ENCODE measurements at regions not wholly inside any gene's neighbourhood (a gene's known extent, or its start where the extent isn't known, plus 50 kb on each side); places are given as distances from the start of the nearest gene placed in this dataset.

DNA sequence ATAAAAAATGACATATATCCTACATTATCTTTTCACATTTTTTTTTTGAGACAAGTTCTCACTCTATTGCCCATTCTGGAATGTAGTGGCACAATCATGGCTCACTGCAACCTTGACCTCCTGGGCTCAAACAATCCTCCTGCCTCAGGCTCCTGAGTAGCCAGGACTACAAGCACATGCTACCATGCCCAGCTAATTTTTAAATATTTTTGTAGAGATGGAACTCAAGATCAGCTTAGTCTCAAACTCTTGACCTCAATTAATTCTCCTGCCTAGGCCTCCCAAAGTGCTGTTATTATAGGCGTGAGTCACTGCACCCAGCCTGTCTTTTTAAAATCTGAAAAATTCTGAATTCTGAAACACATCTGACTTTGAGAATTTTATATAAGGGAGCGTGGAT lies 241.9 kb upstream of the DCN start:
- DNase-seq (ENCODE audit: insufficient read length, low spot score), result no peak
- TF ChIP-seq POLR2A (IDR thresholded peaks at IDR 0.05; ENCODE audit: low read depth, low read length), result no peak
- FAIRE-seq, result no peak

DNA sequence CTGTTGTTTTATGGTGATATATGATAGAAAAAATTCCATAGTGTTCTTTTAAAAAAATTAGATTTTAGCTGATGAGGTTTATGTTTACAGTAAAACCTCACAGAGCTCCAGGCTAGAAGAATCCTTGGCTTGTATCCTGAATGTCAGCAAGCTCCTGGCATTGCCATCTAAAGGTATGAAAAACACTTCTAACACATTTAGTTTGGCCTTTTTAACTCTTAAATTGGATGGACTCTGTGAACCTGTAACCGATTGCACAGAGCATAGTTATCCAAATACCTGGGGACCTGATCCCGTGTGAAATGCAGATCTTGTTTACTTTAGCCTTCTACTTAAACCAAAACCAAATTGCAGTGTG lies 241.1 kb upstream of the DCN start:
- no peak for FAIRE-seq
- no peak for TF ChIP-seq POLR2A (IDR thresholded peaks at IDR 0.05; ENCODE audit: low read depth, low read length)
- no peak for DNase-seq (ENCODE audit: insufficient read length, low spot score)

DNA sequence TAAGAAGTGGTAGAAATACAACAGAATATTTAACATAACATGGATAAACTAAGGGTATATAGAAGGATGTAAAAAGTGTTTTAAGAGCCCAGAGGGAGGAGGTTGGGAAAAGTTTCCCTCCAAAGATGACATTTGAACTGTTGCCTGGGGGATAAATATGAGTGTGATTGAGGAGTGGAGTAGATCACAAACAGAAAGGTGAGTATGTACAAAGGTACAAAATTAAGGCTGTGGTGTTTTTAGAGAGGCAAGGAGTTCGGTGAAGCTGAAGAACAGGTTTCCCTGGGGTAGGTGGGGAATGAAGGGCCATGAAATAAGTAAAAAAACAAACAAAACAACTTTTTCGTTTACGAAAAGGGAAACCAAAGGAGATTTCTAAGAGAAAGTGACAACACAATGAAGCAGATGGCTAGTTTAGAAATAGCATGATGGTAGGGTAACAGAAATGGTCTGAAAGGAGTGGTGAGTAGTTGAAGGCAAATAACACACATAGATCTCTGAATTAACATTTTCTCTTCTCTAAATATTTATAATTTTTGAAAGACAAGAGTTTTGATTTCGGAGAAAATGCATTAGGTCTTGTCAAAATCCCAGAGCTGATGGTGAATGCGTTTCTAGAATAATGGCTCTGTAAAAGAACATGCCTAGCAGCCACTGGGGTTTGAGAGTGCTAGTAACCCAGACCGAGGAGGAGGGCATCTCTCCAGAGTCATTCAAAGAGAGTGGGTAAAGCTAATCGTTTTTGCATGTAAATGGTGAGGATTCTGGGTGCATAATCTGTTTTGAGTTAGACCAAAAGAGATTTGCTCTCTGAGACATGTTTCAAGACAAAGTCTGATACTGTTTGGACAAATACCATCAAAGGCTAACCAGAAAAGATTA lies 240.4 kb upstream of the DCN start:
- DNase-seq (ENCODE audit: insufficient read length, low spot score), result no peak
- TF ChIP-seq POLR2A (IDR thresholded peaks at IDR 0.05; ENCODE audit: low read depth, low read length), result no peak
- no peak for FAIRE-seq

DNA sequence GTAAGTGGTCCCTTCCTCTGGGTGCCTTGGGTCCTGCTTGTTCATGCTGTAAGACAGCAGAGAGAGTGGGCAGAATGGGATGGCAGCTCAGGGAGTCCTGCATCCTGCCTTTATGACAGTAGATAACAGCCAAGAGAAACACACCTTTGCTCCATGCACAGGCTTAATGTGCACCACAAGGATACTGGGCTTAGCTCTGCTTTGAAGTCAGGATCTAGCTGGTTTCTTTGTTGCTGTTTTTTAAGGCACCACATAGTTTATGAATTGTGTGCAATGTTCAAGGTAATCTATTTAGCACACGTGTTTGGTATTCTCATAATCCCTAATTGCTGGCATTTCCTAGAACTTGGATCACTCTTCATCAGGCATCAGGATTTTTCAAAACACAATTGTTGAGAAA lies 239.5 kb upstream of the DCN start:
- TF ChIP-seq POLR2A (IDR thresholded peaks at IDR 0.05; ENCODE audit: low read depth, low read length), result no peak
- no peak for DNase-seq (ENCODE audit: insufficient read length, low spot score)
- no peak for FAIRE-seq

DNA sequence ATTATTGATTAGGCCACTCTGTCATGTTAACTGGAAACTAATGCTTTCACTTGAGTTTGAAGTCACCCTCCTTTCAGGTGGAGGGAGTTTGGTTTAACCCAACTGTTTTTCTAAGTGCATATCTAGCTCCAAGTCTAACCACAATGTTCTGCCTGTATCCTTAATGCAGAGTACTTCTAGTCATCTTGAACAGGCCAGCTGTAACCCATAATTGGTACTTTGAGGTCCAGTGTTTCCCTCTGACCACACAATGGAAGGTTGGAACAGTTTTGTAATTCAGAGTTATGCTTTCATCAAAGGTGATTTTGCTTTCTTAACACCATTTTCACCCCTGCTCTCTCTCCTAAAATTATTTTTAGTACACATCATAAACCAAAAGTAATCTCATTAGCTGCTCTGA lies 237.2 kb upstream of the DCN start:
- FAIRE-seq (no peak), DNase-seq (ENCODE audit: insufficient read length, low spot score) (no peak)
- no peak for TF ChIP-seq POLR2A (IDR thresholded peaks at IDR 0.05; ENCODE audit: low read depth, low read length)

DNA sequence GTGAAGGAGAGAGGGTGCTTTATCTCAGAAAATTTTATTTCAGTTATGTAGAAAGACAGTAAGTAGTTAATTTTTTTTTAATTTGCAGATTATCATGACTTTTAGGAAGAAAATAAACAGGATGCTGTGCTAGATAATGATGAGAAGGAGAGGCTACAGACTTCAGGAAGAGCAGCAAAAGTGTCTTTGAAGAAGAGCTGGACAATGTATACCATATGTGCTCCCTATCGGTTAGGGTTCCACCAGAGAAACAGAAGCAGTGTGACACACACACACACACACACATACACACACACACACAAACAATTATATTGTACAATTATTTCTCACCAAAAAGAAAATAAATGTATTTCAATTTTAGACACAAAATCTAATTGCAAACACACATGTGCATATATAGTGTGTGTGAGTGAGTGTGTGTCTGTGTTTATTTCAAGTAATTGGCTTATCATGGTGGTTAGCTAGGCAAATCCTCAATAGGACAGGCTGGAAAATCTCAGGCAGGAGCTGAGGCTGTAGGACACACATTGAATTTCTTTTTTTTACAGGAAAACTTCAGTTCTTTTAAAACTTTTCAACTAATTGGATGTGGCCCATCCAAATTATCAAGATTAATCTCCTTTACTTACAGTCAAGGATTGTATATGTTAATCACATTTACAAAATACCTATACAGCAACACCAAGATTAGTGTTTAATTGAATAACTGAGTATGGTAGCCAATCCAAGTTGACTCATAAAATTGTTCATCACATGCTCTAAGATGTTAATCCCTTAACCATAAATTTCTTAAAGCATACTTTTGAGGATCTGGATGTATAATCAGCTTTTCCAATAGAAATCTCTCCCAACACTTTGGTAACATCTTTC lies 235.8 kb upstream of the DCN start:
- no peak for DNase-seq (ENCODE audit: insufficient read length, low spot score)
- no peak for TF ChIP-seq POLR2A (IDR thresholded peaks at IDR 0.05; ENCODE audit: low read depth, low read length)
- no peak for FAIRE-seq

DNA sequence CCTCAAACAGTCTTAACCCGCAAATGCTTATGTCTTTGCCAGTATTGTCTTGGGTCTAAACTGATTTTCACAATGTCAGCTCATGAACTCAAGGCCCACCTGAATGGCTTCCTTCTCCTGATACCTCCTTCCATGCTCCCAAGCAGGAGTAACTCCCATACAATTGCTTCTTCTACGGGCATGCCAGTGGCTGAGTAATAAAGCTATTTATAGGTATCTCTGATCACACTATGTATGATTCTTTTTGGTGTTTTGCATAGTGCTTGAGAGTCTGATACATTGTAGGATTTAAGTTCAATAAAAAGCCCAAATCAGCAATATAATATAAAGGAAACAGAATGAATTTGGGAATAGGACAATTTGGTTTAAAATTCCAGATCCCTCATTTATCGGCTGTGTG lies 235.0 kb upstream of the DCN start:
- no peak for TF ChIP-seq POLR2A (IDR thresholded peaks at IDR 0.05; ENCODE audit: low read depth, low read length)
- no peak for DNase-seq (ENCODE audit: insufficient read length, low spot score)
- FAIRE-seq, result no peak

DNA sequence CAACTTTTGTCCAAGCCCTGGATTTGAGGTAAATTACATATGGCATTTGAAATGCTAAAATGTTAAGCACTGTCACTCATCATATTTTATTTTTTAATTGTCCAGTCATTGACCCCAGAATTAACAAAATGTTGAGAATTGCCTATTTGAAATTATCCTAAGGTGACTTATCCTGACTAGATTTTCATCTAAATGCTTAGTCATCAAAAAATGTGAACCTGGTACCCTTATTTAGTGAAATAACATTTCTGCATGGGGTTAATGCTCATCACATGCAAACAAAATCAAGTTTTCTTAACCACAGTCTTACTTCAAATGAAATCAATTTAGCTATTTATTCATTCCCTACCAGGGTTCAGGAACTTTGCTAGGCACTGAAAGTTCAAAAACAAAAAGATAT lies 232.0 kb upstream of the DCN start:
- FAIRE-seq (no peak), DNase-seq (ENCODE audit: insufficient read length, low spot score) (no peak)

DNA sequence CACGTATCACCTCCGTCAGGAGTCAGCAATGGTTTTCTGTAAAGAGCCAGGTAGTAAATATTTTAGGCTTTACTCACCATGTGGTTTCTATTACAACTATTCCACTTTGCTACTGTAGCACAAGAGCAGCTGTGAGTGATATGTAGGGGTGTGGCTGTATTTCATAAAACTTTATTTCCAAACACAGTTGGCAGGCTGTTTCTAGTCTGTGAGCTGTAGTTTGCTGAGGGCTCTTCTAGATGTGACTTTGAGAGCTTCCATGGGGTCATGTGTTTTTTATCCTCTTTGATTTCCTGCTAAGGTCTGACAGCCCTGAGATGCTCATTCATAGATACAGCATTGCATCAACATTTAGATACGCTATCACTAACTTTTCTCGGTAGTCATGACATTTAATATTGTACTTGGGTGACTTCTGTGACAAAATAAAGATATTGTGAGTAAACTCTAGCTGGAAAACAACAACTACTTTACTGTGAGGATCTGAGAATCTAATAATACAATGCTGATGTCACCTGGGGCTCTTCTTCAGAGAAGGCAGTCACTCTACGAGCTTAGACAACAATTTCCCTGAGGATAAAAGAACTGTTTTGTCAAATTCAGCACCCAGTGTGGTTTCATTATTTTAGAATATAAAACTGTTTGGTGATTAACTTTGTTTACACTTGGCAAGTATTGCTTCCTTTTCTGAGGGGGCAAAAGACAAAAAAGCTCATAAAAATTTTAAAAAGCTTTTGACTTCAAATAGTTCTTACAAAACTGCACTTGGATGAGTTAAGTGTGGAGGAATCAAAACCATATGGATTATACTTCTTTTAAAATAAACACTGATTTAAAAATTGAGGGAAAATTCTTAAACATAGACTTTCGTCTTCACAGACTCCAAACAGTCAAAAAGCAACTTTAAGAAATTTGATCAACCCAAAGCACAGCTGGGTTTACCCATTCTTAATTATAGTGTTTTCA lies 231.2 kb upstream of the DCN start:
- no peak for TF ChIP-seq POLR2A (IDR thresholded peaks at IDR 0.05; ENCODE audit: low read depth, low read length)
- DNase-seq (ENCODE audit: insufficient read length, low spot score) (no peak), FAIRE-seq (peak; percentile 89)

More for the DNA sequence above, 232.0 kb upstream of the DCN start:
- no peak for TF ChIP-seq POLR2A (IDR thresholded peaks at IDR 0.05; ENCODE audit: low read depth, low read length)

DNA sequence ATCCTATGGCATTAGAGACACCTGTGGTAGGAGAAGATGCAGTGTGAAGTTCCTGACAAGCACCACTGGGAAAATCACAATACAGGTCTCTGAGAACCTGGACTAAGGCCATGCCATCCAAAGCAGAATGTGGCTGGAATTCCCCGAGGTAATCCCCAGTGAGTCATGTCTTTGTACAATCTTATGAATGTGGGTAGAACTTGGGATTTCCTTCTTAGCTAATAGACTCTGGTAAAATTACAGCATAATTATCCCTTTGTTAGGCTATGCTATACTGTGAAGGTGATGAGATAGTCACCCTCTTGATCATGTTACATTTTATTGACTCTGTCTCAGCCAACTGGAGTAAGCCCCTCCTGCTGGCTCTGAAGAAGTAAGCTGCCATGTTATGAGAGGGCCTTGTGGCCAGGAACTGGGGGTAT lies 224.3 kb upstream of the DCN start:
- TF ChIP-seq POLR2A (IDR thresholded peaks at IDR 0.05; ENCODE audit: low read depth, low read length), result no peak
- FAIRE-seq, result peak; percentile 90
- DNase-seq (ENCODE audit: insufficient read length, low spot score), result peak; percentile 8

DNA sequence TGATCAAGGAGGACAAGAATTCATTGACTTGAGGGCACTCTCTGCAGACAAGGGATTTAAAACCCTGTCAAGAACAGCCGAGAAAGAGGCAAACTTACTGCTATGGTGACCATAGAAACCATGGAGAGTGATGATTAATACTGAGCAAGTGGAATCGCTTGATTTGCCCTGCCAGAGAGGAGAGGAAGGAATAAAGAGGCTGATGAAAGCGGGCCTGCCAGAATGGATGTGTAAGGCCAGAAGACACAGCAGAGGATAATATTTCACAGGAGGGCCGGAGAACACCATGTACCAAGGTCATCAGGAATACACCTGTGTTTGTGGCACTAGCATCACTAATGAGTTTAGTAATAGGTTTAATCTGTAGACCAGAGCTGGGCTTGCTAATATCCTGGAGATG lies 221.8 kb upstream of the DCN start:
- no peak for DNase-seq (ENCODE audit: insufficient read length, low spot score)
- FAIRE-seq, result no peak
- TF ChIP-seq POLR2A (IDR thresholded peaks at IDR 0.05; ENCODE audit: low read depth, low read length), result no peak

DNA sequence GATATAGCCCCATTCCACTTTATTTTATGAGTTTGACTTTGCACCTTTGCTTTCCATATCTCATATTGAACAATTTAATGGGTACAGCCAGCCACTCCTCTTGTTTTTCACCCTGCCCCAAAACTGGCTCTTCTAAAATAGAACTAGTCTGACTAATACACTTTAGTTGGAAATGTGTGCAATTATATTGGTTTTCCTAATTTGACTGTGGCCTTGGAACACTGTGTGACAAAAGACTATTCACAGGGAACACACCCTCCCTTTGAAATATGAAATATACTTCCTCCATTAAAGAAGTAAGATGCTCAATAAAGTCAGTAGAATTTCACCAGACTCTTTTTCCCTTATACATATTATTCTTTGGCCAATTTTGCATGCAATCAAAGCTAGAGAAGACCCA lies 218.6 kb upstream of the DCN start:
- DNase-seq (ENCODE audit: insufficient read length, low spot score) (no peak), FAIRE-seq (no peak)
- TF ChIP-seq POLR2A (IDR thresholded peaks at IDR 0.05; ENCODE audit: low read depth, low read length), result no peak

DNA sequence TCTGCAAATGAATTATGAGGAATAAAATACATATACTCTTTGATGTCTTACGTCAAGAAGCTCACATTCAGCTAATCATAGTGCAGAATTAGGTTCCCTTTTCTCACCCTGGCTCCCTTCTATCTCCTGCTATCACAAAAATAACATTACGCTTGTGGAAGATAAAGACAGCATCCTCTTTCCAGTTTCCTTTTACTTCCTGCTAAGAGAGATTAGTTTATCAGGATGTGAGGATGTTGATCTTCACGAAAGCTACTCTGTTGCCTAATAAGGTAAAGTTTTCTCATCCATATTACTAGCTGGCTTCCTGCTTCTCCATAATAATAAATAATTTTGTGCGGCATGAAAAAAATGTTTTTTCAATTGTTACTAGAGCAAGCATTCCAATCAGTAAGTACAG lies 217.7 kb upstream of the DCN start:
- no peak for FAIRE-seq
- TF ChIP-seq POLR2A (IDR thresholded peaks at IDR 0.05; ENCODE audit: low read depth, low read length), result no peak
- DNase-seq (ENCODE audit: insufficient read length, low spot score), result no peak

All from H54 (cell line).